ACC112 (cell line): ENCODE measurements at regions not wholly inside any gene's neighbourhood (a gene's known extent, or its start where the extent isn't known, plus 50 kb on each side); places are given as distances from the start of the nearest gene placed in this dataset.
"Not testable (repeated sequence)": the region's sequence is repeated elsewhere in the genome, so short reads cannot be mapped to it uniquely, and the experiment has no call there.

Experiments
- H2AFZ ChIP-seq: fragments of 200-600 bp; sonication (generic); one replicate; pipeline ENCODE4 v1.6.0; 2017; ENCODE audit warnings: antibody characterized with exemption, low read length; ENCODE audit not compliant: unreplicated experiment
- H3K27ac ChIP-seq: fragments of 200-600 bp; sonication (generic); 2 replicates; pipeline ENCODE4 v1.5.1; 2014; ENCODE audit warnings: low read depth, mild to moderate bottlenecking, antibody characterized with exemption, low read length, moderate library complexity
- H3K27me3 ChIP-seq: fragments of 200-600 bp; sonication (generic); 2 replicates; pipeline ENCODE4 v1.6.1; 2014; ENCODE audit warnings: mild to moderate bottlenecking, antibody characterized with exemption, low read length, moderate library complexity, mixed read lengths; ENCODE audit not compliant: insufficient read depth
- H3K36me3 ChIP-seq: fragments of 200-600 bp; sonication (generic); 2 replicates; pipeline ENCODE4 v1.6.1; 2016; ENCODE audit warnings: mild to moderate bottlenecking, antibody characterized with exemption, low read length, moderate library complexity, mixed read lengths; ENCODE audit not compliant: insufficient read depth
- H3K4me1 ChIP-seq: fragments of 200-600 bp; sonication (generic); one replicate; pipeline ENCODE4 v1.6.1; 2016; ENCODE audit warnings: low read length, mixed read lengths; ENCODE audit not compliant: insufficient read depth, unreplicated experiment, control insufficient read depth
- H3K4me3 ChIP-seq: fragments of 200-600 bp; sonication (generic); 2 replicates; pipeline ENCODE4 v1.5.1; 2014; ENCODE audit warnings: mild to moderate bottlenecking, low read depth, low read length
- H3K79me2 ChIP-seq: fragments of 200-600 bp; sonication (generic); one replicate; pipeline ENCODE4 v1.6.0; 2016; ENCODE audit warnings: low read length; ENCODE audit not compliant: control insufficient read depth, unreplicated experiment, insufficient read depth

- H3K27ac ChIP-seq, H2AFZ ChIP-seq, H3K4me3 ChIP-seq, H3K36me3 ChIP-seq, H3K79me2 ChIP-seq, H3K4me1 ChIP-seq: not testable (repeated sequence)
- H3K27me3 ChIP-seq, result peaks cover 64% of the 10 kb centered on the region
These were observed 52.4 kb upstream of the FAM135A start for GRCh38 chr6:70360921-70361320.

- no peak overlapping the region for H2AFZ ChIP-seq
- H3K27me3 ChIP-seq, result peaks cover 63% of the 10 kb centered on the region
- H3K79me2 ChIP-seq, result no peaks in the 10 kb centered on the region
- H3K27ac ChIP-seq, result no peak overlapping the region
- no peaks in the 10 kb centered on the region for H3K36me3 ChIP-seq
- no peak overlapping the region for H3K4me3 ChIP-seq
- H3K4me1 ChIP-seq, result no peaks in the 10 kb centered on the region
These were observed 50.6 kb upstream of the COL9A1 start for GRCh38 chr6:70353448-70353847.
